C1 segment of cervical spinal cord (tissue), 14 donors: ENCODE measurements at regions not wholly inside any gene's neighbourhood (a gene's known extent, or its start where the extent isn't known, plus 50 kb on each side); places are given as distances from the start of the nearest gene placed in this dataset.

ENCODE experiments used
- DNase-seq, 14 donors: peaks; one replicate each; lab custom pipeline; 2025; lab: John Stamatoyannopoulos, UW

GRCh38 chr1:3954170-3955169 is 54.4 kb upstream of the C1orf174 start:
- no peak for DNase-seq

- no peak for DNase-seq
Measured at GRCh38 chr1:3955196-3955772, 55.2 kb upstream of the C1orf174 start.

GRCh38 chr1:3956527-3957170 is 56.6 kb upstream of the C1orf174 start:
- DNase-seq: no peak

GRCh38 chr1:3959361-3959760 is 59.3 kb upstream of the C1orf174 start:
- no peak for DNase-seq

GRCh38 chr1:3963554-3963953 is 63.5 kb upstream of the C1orf174 start:
- DNase-seq: no peak

GRCh38 chr1:3965693-3966092 is 65.6 kb upstream of the C1orf174 start:
- DNase-seq: no peak

- no peak for DNase-seq
Measured at GRCh38 chr1:3968851-3969250, 68.8 kb upstream of the C1orf174 start.

- no peak for DNase-seq
Measured at GRCh38 chr1:3971981-3972380, 71.9 kb upstream of the C1orf174 start.

GRCh38 chr1:3975903-3976630 is 76.0 kb upstream of the C1orf174 start:
- DNase-seq: no peak

GRCh38 chr1:3976821-3977220 is 76.7 kb upstream of the C1orf174 start:
- DNase-seq: no peak

GRCh38 chr1:3978196-3978989 is 78.3 kb upstream of the C1orf174 start:
- no peak for DNase-seq

GRCh38 chr1:3978990-3979325 is 78.9 kb upstream of the C1orf174 start:
- no peak for DNase-seq

GRCh38 chr1:3981261-3981660 is 81.2 kb upstream of the C1orf174 start:
- no peak for DNase-seq

GRCh38 chr1:3981746-3982505 is 81.9 kb upstream of the C1orf174 start:
- no peak for DNase-seq

GRCh38 chr1:3983181-3983580 is 83.1 kb upstream of the C1orf174 start:
- no peak for DNase-seq

- no peak for DNase-seq
Measured at GRCh38 chr1:3984586-3984985, 84.5 kb upstream of the C1orf174 start.

- no peak for DNase-seq
Measured at GRCh38 chr1:3986686-3987218, 86.7 kb upstream of the C1orf174 start.

GRCh38 chr1:3987669-3988235 is 87.7 kb upstream of the C1orf174 start:
- no peak for DNase-seq

GRCh38 chr1:3988431-3988830 is 88.4 kb upstream of the C1orf174 start:
- DNase-seq: no peak

- no peak for DNase-seq
Measured at GRCh38 chr1:3989465-3989864, 89.4 kb upstream of the C1orf174 start.
